Neuronal stem cell (in vitro differentiated cells): ENCODE measurements at regions not wholly inside any gene's neighbourhood (a gene's known extent, or its start where the extent isn't known, plus 50 kb on each side); places are given as distances from the start of the nearest gene placed in this dataset.
"Not testable (repeated sequence)": the region's sequence is repeated elsewhere in the genome, so short reads cannot be mapped to it uniquely, and the experiment has no call there.

Experiments used
- DNase-seq: peaks from one replicate; pipeline ENCODE4 v3.0.0-alpha.2; 2013; ENCODE audit warnings: low spot score
- H2AFZ ChIP-seq: one replicate; pipeline ENCODE4 v1.6.1; 2013; ENCODE audit warnings: mild to moderate bottlenecking, low read length, inconsistent platforms
- H2AK5ac ChIP-seq: 2 replicates; pipeline ENCODE4 v1.6.1; 2013; ENCODE audit warnings: low read depth, mild to moderate bottlenecking, inconsistent platforms, low read length, moderate library complexity, mixed read lengths
- H2BK120ac ChIP-seq: 2 replicates; pipeline ENCODE4 v1.6.1; 2013; ENCODE audit warnings: low read depth, mild to moderate bottlenecking, inconsistent platforms, low read length, moderate library complexity, mixed read lengths
- H2BK12ac ChIP-seq: one replicate; pipeline ENCODE4 v1.6.1; 2013; ENCODE audit warnings: low read length, inconsistent platforms
- H2BK15ac ChIP-seq: 2 replicates; pipeline ENCODE4 v1.6.1; 2013; ENCODE audit warnings: mild to moderate bottlenecking, low read length, inconsistent platforms, mixed read lengths
- H2BK5ac ChIP-seq: one replicate; pipeline ENCODE4 v1.6.1; 2013; ENCODE audit warnings: inconsistent platforms, mild to moderate bottlenecking, low read length, moderate library complexity
- H3K14ac ChIP-seq: one replicate; pipeline ENCODE4 v1.6.1; 2013; ENCODE audit warnings: low read length, inconsistent platforms
- H3K18ac ChIP-seq: 2 replicates; pipeline ENCODE4 v1.6.1; 2013; ENCODE audit warnings: low read length, inconsistent platforms
- H3K23ac ChIP-seq: 2 replicates; pipeline ENCODE4 v1.6.1; 2013; ENCODE audit warnings: low read depth, mild to moderate bottlenecking, mixed read lengths, low read length, inconsistent platforms; ENCODE audit not compliant: poor library complexity
- H3K27ac ChIP-seq: replicated peaks from 3 replicates; pipeline ENCODE4 v1.5.1; 2013; ENCODE audit warnings: low read length, inconsistent platforms
- H3K27me3 ChIP-seq, 3 experiments: 2 replicates each; pipeline ENCODE4 v1.6.1; 2013; ENCODE audit warnings: low read length in 3 of 3, mild to moderate bottlenecking in 2 of 3, inconsistent platforms in 1 of 3, low read depth in 1 of 3, mixed read lengths in 1 of 3, moderate library complexity in 1 of 3; ENCODE audit not compliant: control insufficient read depth in 3 of 3, insufficient read depth in 3 of 3
- H3K36me3 ChIP-seq, 2 donors: replicated peaks in 1 of 2; 2 replicates each; pipeline ENCODE4 v1.6.1; 2013; ENCODE audit warnings: low read length in 2 of 2; ENCODE audit not compliant: control insufficient read depth in 2 of 2, insufficient read depth in 2 of 2
- H3K4ac ChIP-seq: 2 replicates; pipeline ENCODE4 v1.6.1; 2013; ENCODE audit warnings: inconsistent platforms, mild to moderate bottlenecking, low read length, moderate library complexity
- H3K4me1 ChIP-seq, 2 donors: 1 replicate in 1 of 2; 2 replicates in 1 of 2; pipeline ENCODE4 v1.6.1; 2013; ENCODE audit warnings: low read length in 2 of 2, low read depth in 1 of 2; ENCODE audit not compliant: control insufficient read depth in 2 of 2, insufficient read depth in 1 of 2
- H3K4me2 ChIP-seq: one replicate; pipeline ENCODE4 v1.6.1; 2013; ENCODE audit warnings: mild to moderate bottlenecking, low read length, inconsistent platforms; ENCODE audit not compliant: insufficient read depth, poor library complexity, severe bottlenecking
- H3K4me3 ChIP-seq, 2 donors: 2 replicates each; pipeline ENCODE4 v1.5.1; 2013; ENCODE audit warnings: low read length in 2 of 2, mild to moderate bottlenecking in 2 of 2, inconsistent platforms in 1 of 2, moderate library complexity in 1 of 2
- H3K79me1 ChIP-seq: one replicate; pipeline ENCODE4 v1.6.1; 2013; ENCODE audit warnings: low read depth, mild to moderate bottlenecking, inconsistent platforms, low read length, moderate library complexity
- H3K9ac ChIP-seq: one replicate; pipeline ENCODE4 v1.6.1; 2013; ENCODE audit warnings: mild to moderate bottlenecking, low read depth, low read length, inconsistent platforms; ENCODE audit not compliant: poor library complexity
- H3K9me3 ChIP-seq, 2 donors: replicated peaks in 1 of 2; 2 replicates each; pipeline versions ENCODE3 to v1.6.1; 2013; ENCODE audit warnings: low read length in 2 of 2, mild to moderate bottlenecking in 2 of 2, inconsistent platforms in 1 of 2, low read depth in 1 of 2, mixed read lengths in 1 of 2, moderate library complexity in 1 of 2; ENCODE audit not compliant: control insufficient read depth in 2 of 2, insufficient read depth in 1 of 2
- H4K8ac ChIP-seq: one replicate; pipeline ENCODE4 v1.6.1; 2013; ENCODE audit warnings: low read depth, mild to moderate bottlenecking, inconsistent platforms, low read length, moderate library complexity
- H4K91ac ChIP-seq: one replicate; pipeline ENCODE4 v1.6.1; 2013; ENCODE audit warnings: low read length, low read depth, mild to moderate bottlenecking, inconsistent platforms; ENCODE audit not compliant: poor library complexity
- WGBS, 2 donors: extraction: QIAGEN DNeasy Blood & Tissue Kit; methylation state at CpG; one replicate each; pipeline ENCODE4 v1.1.7; 2013; ENCODE audit warnings: missing lambda C conversion rate in 2 of 2, mixed read lengths in 1 of 2; ENCODE audit not compliant: insufficient read length in 2 of 2, insufficient replicate concordance in 1 of 2; ENCODE audit errors: extremely low coverage in 2 of 2; 5-methylcytosine and 5-hydroxymethylcytosine counted together

DNA sequence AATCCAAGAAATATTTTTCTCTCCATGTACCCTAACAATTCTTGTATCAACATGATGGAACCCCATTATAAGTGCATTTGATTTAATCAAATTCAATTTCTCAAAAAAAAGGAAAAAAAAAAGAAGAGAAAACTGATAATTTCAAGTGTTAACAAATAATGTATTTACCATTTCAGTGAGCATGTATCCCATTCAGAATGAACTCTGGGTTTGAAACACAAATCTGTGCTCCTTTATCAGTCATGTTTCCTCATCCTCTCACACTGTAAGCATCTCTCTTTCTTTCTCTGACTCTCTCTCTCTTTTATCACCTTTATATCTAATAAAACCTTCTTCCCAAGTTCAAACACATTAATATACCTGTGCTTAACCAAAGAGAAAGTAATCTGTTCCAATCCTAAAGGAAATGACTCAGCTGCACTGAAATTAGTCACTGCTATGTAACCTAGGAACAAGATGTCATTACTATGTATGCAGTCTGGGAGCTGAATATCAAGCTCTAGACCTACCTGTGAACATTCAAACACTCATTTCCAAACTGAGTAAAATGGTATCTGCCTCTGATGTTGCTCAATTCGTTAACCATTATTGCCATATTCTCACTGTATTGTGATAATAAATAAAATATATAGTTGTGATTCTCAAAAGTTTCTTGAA lies 135.0 kb upstream of the LRIG3 start:
- Histone ChIP-seq H4K8ac (no peak overlapping the region), H3K27me3 (no peaks in the 10 kb centered on the region), H3K4me1 (peaks cover 4 to 6% of the 10 kb centered on the region in 2 donors), H3K4ac (no peak overlapping the region), H3K9me3 (peaks cover 0 to 2% of the 10 kb centered on the region in 2 donors), H3K79me1 (no peaks in the 10 kb centered on the region), H3K18ac (no peak overlapping the region), H4K91ac (no peak overlapping the region), H2AK5ac (no peak overlapping the region), H3K36me3 (no peaks in the 10 kb centered on the region), H3K27ac (no peak overlapping the region), H3K9ac (no peak overlapping the region), H2AFZ (no peak overlapping the region), H2BK15ac (no peak overlapping the region), H3K14ac (no peak overlapping the region), H2BK120ac (no peak overlapping the region), H2BK12ac (no peak overlapping the region), H3K4me3 (no peak overlapping the region), H3K4me2 (no peak overlapping the region), H2BK5ac (no peak overlapping the region), H3K23ac (no peak overlapping the region)
- DNase-seq, result no peak
- WGBS, 2 donors, result no CpG with 5 or more reads among the region's 1 CpG

DNA sequence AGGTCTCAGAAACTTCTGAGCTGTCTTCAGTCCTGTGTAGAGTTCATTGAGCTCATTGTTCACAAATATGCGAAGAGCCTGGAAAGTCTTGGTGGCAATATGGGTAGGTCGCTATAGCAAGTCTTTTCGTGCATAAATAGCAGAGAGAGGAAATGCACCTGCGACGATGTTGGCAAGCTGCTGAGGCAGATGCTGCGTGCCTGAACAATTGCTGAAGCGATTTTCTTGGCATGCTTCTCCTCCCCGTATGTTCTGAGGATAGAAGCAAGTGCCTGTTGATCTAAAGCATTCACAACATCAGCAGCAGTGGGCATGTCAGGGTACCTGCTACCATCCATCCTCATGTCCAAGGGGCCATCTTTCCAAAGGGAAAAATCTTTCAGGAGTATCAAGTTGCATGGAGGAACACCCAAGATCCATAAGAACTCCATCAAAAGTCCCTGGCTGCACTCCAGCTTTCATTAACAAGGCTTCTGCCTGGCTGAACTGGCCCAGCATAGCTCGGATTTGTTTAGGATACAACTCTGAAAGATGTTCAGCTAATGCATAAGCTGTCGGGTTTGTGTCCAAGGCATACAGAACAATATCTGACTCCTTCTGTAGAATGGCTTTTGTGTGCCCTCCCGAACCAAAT lies 133.1 kb upstream of the LRIG3 start:
- H3K4me2 ChIP-seq, H2AK5ac ChIP-seq, H3K27me3 ChIP-seq, H3K23ac ChIP-seq, H3K18ac ChIP-seq, DNase-seq, H3K14ac ChIP-seq, H2BK120ac ChIP-seq, H3K4me1 ChIP-seq, H3K9me3 ChIP-seq, H3K4ac ChIP-seq, H3K36me3 ChIP-seq, H2BK12ac ChIP-seq, H3K4me3 ChIP-seq, H3K27ac ChIP-seq, H4K8ac ChIP-seq, H3K79me1 ChIP-seq, H4K91ac ChIP-seq, H2BK5ac ChIP-seq, H3K9ac ChIP-seq: not testable (repeated sequence)
- H2BK15ac ChIP-seq, result peak overlapping the region; percentile 20
- no CpG with 5 or more reads among the region's 11 CpGs for WGBS, 2 donors
- H2AFZ ChIP-seq, result peak overlapping the region; percentile 23

DNA sequence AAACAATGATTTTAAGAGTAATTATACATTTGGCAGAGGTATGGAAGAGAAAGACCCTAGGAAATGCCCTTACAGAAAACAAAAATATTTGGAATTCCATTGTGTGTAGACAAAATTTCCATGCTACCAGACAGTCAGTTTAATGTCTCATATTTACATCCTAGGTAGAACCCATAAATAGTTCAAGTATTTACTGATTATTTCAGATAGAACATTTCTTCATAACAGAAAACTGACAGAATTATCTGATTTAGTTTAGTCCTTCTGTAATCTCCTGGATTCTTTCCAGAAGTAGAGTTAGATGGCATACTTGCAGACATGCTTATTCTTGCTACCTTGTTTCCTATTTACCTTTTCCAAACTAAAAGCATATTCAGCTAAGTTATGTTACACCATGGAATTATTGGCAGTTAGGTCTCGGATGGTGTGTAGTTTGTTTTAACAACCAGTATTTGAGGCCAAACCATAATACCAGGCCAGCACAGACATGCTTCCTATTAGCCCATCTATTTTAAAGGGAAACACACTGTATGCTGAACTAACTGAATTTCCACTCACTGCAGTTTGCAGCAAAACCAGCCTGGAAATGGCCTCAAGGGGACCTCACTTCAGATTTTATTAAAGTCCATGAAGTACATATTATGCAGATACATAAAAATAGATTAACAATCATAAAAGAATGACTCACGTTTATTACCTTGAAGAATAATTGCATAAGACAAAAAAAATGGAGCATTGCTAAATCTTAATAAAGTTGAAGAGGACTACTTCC lies 126.6 kb upstream of the LRIG3 start:
- WGBS, 2 donors, result no CpG with 5 or more reads among the region's 2 CpGs
- no peak overlapping the region for H4K8ac ChIP-seq
- H3K27me3 ChIP-seq, result no peaks in the 10 kb centered on the region

DNA sequence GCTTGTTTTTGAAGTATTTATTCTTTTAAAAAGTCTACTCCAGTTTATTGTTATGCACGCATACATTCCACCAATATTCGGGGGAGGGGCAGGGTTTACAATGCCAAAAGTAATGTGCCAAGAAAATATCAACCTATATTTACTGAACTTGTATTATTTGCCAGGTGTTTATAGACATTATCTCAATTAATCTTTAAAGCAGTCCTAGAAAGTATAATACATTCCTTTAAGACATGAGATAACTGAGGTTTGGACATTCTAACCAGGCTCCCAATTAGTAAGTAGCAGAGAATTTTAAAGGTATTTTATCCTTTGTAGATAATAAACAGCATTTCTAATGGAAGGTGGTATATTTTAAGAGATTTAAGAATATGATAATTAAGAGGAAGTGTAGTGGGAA lies 124.5 kb upstream of the LRIG3 start:
- Histone ChIP-seq H2AFZ (no peak overlapping the region), H2BK15ac (no peak overlapping the region), H3K23ac (no peak overlapping the region), H3K18ac (no peak overlapping the region), H3K27ac (no peak overlapping the region), H3K27me3 (no peaks in the 10 kb centered on the region), H3K4ac (no peak overlapping the region), H3K4me1 (peaks cover 7 to 18% of the 10 kb centered on the region in 2 donors), H2BK120ac (no peak overlapping the region), H4K8ac (no peak overlapping the region), H2BK5ac (no peak overlapping the region), H3K4me3 (no peak overlapping the region), H3K4me2 (no peak overlapping the region), H3K79me1 (no peaks in the 10 kb centered on the region), H3K9me3 (peaks cover 0 to 3% of the 10 kb centered on the region in 2 donors), H3K9ac (no peak overlapping the region), H2AK5ac (no peak overlapping the region), H3K36me3 (no peaks in the 10 kb centered on the region), H2BK12ac (no peak overlapping the region), H3K14ac (no peak overlapping the region), H4K91ac (no peak overlapping the region)
- WGBS, 2 donors, result no CpG with 5 or more reads among the region's 2 CpGs
- no peak for DNase-seq

More for the DNA sequence above, 126.6 kb upstream of the LRIG3 start:
- Histone ChIP-seq H3K23ac (no peak overlapping the region), H2AK5ac (no peak overlapping the region), H4K91ac (no peak overlapping the region), H3K4me3 (no peak overlapping the region), H3K14ac (no peak overlapping the region), H3K9ac (no peak overlapping the region), H3K4me2 (no peak overlapping the region), H2BK12ac (no peak overlapping the region), H3K36me3 (no peaks in the 10 kb centered on the region), H2AFZ (no peak overlapping the region), H3K4me1 (peaks cover under 1% of the 10 kb centered on the region in 2 donors), H3K4ac (no peak overlapping the region), H2BK15ac (no peak overlapping the region), H3K9me3 (no peaks in the 10 kb centered on the region), H3K18ac (no peak overlapping the region), H2BK120ac (no peak overlapping the region), H3K79me1 (no peaks in the 10 kb centered on the region), H2BK5ac (no peak overlapping the region), H3K27ac (no peak overlapping the region)
- no peak for DNase-seq
